Stimulated activated CD8-positive, alpha-beta memory T cell treated with anti-CD3 and anti-CD28 coated beads, Interleukin-15, amount 100 ng/mL, for 1 hour (primary cell): ENCODE measurements at regions not wholly inside any gene's neighbourhood (a gene's known extent, or its start where the extent isn't known, plus 50 kb on each side); places are given as distances from the start of the nearest gene placed in this dataset.

ENCODE experiments used
- DNase-seq: peaks from one replicate; pipeline ENCODE4 v3.0.0-alpha.2; 2020; ENCODE audit warnings: low read depth

- DNase-seq, result no peak
Measured at GRCh38 chr1:221306239-221306638, 427.0 kb downstream of the HLX start.

DNA sequence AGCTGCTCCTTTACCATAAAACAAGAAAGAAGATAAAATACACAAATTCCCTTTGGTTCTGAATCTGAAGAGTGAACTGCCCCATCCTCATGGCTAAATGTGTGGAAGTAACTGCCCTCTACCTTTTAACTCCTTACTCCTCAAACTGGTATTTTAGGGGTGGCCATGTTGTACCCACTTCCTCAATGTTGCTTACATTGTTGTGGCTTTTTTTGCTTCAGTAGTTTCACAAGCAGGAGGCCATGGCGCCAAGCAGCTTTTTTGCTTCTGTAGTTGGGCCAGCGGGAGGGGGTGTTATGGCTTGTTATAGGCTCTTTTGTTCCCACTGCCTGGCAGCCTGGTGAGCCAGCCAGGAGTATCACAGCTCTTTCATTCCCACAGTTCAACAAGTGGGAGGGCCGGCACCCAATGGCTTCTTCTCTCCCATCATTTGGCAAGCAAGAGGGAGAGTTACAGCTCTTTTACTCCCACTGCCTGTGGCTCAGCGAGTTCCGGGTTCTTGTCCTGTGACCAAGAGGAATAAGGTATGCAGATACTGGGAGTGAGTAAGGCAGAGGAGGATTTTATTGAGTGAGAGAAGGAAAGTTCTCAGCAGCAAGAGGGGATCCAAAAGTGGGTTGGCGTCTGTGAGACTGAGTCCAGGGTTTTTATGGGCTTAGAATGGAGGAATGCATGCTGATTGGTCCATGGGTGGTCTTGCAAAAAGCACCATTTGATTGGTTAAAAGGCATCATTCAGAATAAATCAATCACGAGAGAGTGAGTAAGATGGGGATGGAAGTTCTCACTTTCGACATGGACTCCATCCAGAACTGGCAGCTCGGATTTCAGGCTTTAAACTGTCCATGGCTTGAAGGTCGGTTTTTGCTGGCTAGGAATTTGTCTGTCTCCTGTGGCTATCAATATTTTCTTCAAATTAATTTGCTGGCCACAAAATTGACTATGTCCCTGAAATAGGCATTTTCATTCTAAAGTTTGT is 429.6 kb downstream of the HLX start:
- DNase-seq, result no peak

- no peak for DNase-seq
Measured at GRCh38 chr1:221309723-221310122, 430.5 kb downstream of the HLX start.

- DNase-seq, result no peak
Measured at GRCh38 chr1:221310180-221310579, 430.9 kb downstream of the HLX start.

- no peak for DNase-seq
Measured at GRCh38 chr1:221315330-221315729, 426.6 kb downstream of the DUSP10 start.

DNA sequence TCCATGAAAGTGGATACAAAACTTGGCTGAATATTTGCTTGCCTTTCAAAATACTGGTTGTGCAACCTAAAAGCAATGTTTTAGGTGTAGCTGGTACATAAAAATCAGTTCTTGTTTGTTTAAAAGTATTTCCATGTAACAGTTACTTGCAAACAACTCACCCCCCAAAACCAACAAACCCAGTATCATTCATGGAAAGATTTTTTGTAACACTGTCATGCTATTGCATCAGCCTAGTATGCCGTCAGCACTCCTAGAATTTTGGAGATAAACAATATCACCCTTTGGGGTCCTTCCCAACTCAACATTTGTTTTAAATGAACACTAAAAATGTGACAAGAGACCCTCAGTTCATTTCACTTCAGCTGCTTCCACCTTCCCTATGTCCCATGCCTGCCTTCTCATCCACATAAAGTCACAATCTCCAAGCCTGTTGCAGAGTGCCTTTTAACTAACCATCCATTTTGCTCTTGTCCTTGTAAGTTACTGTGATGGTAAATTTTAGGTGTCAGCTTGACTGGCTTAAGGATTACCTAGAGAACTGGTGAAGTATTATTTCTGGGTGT is 425.3 kb downstream of the DUSP10 start:
- DNase-seq, result no peak

- DNase-seq, result no peak
Measured at GRCh38 chr1:221317537-221317936, 424.4 kb downstream of the DUSP10 start.

DNA sequence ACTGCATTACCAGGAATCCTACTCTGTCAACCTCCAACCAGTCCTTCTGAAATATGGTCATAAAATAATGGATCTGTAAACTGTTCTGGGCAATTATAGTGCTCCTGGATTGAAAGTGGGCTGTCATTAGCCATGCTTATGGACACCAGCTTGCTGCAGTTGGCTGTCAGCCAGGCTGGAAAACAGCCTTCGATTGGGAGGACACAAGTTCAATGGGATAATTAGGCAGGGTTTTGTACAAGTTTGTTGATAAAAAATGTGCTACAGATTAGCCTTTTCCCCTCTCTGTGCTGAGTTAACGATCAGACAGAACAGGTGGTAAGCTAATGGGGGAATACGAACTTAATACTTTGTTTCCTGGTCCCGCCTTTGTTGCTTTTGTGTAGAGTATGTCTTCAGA is 413.9 kb downstream of the DUSP10 start:
- DNase-seq, result no peak

DNA sequence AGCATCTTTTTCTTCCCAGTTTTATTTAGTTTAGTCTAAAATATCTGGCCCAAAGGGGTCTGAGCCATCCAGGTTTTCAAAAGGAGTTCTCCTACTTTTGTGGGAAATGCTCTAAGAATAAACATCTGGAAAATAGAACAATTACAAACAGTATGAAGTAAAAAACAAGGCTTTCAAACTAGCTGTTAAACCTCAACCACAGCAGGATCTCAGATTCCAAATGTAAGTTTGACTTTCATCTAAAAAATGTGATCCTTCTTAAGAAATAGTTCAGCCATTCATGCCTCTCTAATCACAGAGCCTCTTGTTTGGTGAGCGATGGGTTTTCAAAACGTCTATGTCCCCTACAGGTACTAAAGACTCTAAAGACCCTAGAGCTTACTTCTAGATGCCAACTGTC is 413.5 kb downstream of the DUSP10 start:
- no peak for DNase-seq

GRCh38 chr1:221331273-221332183 is 410.4 kb downstream of the DUSP10 start:
- DNase-seq, result no peak

GRCh38 chr1:221334062-221334461 is 407.8 kb downstream of the DUSP10 start:
- no peak for DNase-seq

DNA sequence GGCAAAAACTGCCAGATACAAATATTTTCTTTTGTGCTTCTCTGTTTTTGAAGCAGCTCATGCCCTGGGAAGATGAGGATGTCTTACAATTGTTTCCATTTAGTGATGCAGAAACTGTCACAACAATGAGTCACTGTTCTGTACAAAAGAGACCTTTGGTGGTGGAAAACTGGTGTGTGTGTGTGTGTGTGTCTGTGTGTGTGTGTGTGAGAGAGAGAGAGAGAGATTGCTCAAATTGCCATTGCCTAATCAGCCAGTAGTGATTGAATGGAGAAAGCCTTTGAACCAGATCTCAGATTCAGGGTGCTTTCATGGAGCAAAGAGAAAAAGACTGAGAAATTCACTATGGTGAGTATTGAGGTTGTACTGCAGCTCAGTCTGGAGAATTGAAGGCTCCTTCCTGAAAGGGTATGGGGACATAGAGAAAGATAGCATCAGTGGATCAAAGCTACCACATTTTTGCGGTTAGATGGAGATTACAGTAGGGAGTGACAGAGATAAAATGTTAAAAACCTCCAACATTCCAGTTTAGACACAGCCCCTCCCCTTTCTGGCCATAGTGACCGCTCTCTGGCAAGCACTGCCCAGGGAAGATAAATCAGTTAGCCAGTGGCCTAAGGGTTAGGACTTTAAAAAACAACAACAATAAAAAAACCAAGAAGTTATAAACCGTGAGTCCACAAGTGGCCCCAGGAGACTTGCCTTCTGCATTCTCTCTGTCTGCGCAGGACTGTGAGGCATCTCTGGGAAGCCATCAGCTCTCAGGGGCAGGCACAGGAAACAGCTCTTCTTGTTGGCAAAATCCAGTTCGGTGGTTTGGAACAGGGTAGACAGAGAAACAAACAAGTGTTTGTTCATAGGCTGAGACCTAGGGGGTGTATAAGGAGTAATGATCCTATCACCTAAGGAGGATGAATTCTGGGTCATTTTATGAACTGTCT is 406.5 kb downstream of the DUSP10 start:
- DNase-seq, result no peak

GRCh38 chr1:221336126-221336525 is 405.8 kb downstream of the DUSP10 start:
- DNase-seq, result no peak

GRCh38 chr1:221337106-221337505 is 404.8 kb downstream of the DUSP10 start:
- no peak for DNase-seq

- no peak for DNase-seq
Measured at GRCh38 chr1:221343136-221343535, 398.8 kb downstream of the DUSP10 start.

- DNase-seq, result no peak
Measured at GRCh38 chr1:221343607-221344006, 398.3 kb downstream of the DUSP10 start.

GRCh38 chr1:221344693-221345092 is 397.2 kb downstream of the DUSP10 start:
- DNase-seq, result no peak

DNA sequence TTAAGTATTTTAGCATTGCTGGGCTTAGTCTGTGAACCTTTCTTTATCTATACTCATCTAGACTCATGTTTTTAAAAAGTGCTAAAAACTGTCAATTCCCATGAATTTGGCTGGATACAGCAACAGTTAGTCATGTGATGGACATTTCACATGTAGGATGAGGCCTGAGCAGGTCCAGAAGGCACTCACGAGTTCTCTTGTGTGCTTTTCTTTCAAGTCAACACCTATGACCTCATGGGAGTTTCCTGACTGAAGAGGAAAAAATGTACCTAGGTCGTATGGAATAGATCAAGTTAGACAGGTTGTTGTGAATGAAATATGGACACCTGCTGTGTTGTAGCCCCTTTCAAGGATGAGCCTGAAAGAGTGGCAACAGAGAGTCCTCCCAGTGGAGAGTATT is 394.2 kb downstream of the DUSP10 start:
- DNase-seq, result no peak

- DNase-seq, result no peak
Measured at GRCh38 chr1:221350091-221350490, 391.8 kb downstream of the DUSP10 start.

DNA sequence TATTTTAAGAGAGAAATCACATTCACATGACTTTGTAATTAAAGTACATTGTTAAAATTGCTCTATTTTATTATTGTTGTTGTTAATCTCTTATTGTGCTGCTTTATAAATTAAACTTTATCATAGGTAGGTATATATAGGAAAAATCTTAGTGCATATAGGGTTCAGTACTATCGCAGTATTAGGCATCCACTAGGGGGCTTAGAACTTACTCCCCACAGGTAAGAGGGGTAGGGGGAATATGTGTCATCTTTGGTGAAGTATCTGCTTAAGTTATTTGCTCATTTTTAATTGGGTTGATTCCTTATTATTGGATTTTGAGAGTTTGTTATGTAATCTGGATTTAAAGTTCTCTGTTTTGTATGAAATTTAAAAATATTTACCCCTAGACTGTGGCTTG is 385.2 kb downstream of the DUSP10 start:
- no peak for DNase-seq

- no peak for DNase-seq
Measured at GRCh38 chr1:221363039-221363438, 378.9 kb downstream of the DUSP10 start.
